ENCODE measurements at regions not wholly inside any gene's neighbourhood (a gene's known extent, or its start where the extent isn't known, plus 50 kb on each side); places are given as distances from the start of the nearest gene placed in this dataset.

GRCh38 chr5:52598968-52599367, 188.7 kb upstream of the ITGA1 start:
- TF ChIP-seq KDM1A (IDR thresholded peaks at IDR 0.05; ENCODE audit: borderline replicate concordance), result no peak
- no peak for TF ChIP-seq NFXL1 (IDR thresholded peaks at IDR 0.05; ENCODE audit: borderline replicate concordance)
- no peak for TF ChIP-seq FOS (IDR thresholded peaks at IDR 0.05; ENCODE audit: borderline replicate concordance, extremely low read depth, insufficient read length)
- no peak for TF ChIP-seq BACH1 (IDR thresholded peaks at IDR 0.05; ENCODE audit: borderline replicate concordance)
- TF ChIP-seq RAD51 (IDR thresholded peaks at IDR 0.05), result no peak
- TF ChIP-seq CTCF (IDR thresholded peaks at IDR 0.05 in 2 of 3, conservative IDR thresholded peaks at IDR 0.05 in 1 of 3; ENCODE audit: control insufficient read depth in 2 of 3, extremely low read depth in 1 of 3, insufficient read depth in 1 of 3, low read depth in 3 of 3, low read length in 3 of 3), result no peak
- no peak for TF ChIP-seq EP300 (IDR thresholded peaks at IDR 0.05; ENCODE audit: borderline replicate concordance in 1 of 2, control insufficient read depth in 1 of 2, low read depth in 2 of 2, low read length in 2 of 2)
- TF ChIP-seq SMARCA5 (IDR thresholded peaks at IDR 0.05), result no peak
- no peak for TF ChIP-seq PAX8 (IDR thresholded peaks at IDR 0.05)
- TF ChIP-seq TBL1XR1 (IDR thresholded peaks at IDR 0.05; ENCODE audit: low read depth, low read length), result no peak
- TF ChIP-seq ZBTB11 (CRISPR knock-in tag; IDR thresholded peaks at IDR 0.05), result no peak
- TF ChIP-seq STAT1 (conservative IDR thresholded peaks at IDR 0.05), result no peak
- WGBS (ENCODE audit: insufficient coverage, insufficient replicate concordance, low lambda C conversion rate, missing lambda C conversion rate), result 37% methylated on average over 5 of the region's 5 CpGs
- H4K20me1 ChIP-seq (ENCODE audit: control insufficient read depth, insufficient read depth), result no peaks in the 10 kb centered on the region
- SMC1A ChIA-PET (ENCODE audit: uncharacterized antibody, unreplicated experiment), result no interaction called here
- no peaks in the 10 kb centered on the region for H3K9me3 ChIP-seq (replicated peaks; ENCODE audit: control insufficient read depth, insufficient read depth, low read length)
- H3K4me3 ChIP-seq, result no peak overlapping the region
- FAIRE-seq, result no peak
- H3K27me3 ChIP-seq (replicated peaks in 1 of 2; ENCODE audit: control insufficient read depth in 2 of 2, insufficient read depth in 2 of 2, low read length in 1 of 2), result no peaks in the 10 kb centered on the region
- POLR2A ChIA-PET, result no interaction called here
- H3K27ac ChIP-seq (ENCODE audit: control insufficient read depth, insufficient read depth), result no peak overlapping the region
- H3K9ac ChIP-seq (ENCODE audit: control insufficient read depth, insufficient read depth, low read length), result no peak overlapping the region
- no peaks in the 10 kb centered on the region for H3K79me2 ChIP-seq (ENCODE audit: control insufficient read depth, insufficient read depth, low read length)
- H3K4me1 ChIP-seq (ENCODE audit: control insufficient read depth, insufficient read depth, low read length), result no peaks in the 10 kb centered on the region
- H3K4me2 ChIP-seq (ENCODE audit: control insufficient read depth, insufficient read depth), result no peak overlapping the region
- in situ Hi-C loops (cut with MboI), result no loop called here
- BruUV-seq (replicated peaks), result no TSS peak
- no peak overlapping the region for H2AFZ ChIP-seq (ENCODE audit: control insufficient read depth, low read depth, low read length)
- CTCF ChIA-PET, result no interaction called here
- no peaks in the 10 kb centered on the region for H3K36me3 ChIP-seq (ENCODE audit: control insufficient read depth in 2 of 2, insufficient read depth in 2 of 2, low read length in 1 of 2)
- RAD21 ChIA-PET (ENCODE audit: unreplicated experiment), result no interaction called here
- ATAC-seq, result no peak
- no peak for DNase-seq (ENCODE audit: low read depth, low spot score)
- intact Hi-C loops (cut with micrococcal nuclease; ENCODE audit: unreplicated experiment), result no loop called here
